HUDEP-2 (cell line): ENCODE measurements at regions not wholly inside any gene's neighbourhood (a gene's known extent, or its start where the extent isn't known, plus 50 kb on each side); places are given as distances from the start of the nearest gene placed in this dataset.
A peak's percentile ranks its signal among the peaks of the same experiment; 100 is the strongest.

Experiments
- DNase-seq, 76 experiments: peaks; one replicate each; lab custom pipeline; 2025; ENCODE audit not compliant: unreplicated experiment in 76 of 76; lab: John Stamatoyannopoulos, UW

GRCh38 chr18:2312440-2312839 is 258.9 kb downstream of the METTL4 start:
- DNase-seq = no peak

- no peak for DNase-seq
These were observed 258.0 kb downstream of the METTL4 start for GRCh38 chr18:2313332-2313731.

GRCh38 chr18:2316082-2316750 is 255.1 kb downstream of the METTL4 start:
- no peak for DNase-seq

- peak in 1 of 76 experiments; percentile 0 for DNase-seq
These were observed 254.3 kb downstream of the METTL4 start for GRCh38 chr18:2316751-2317696.

- peak in 1 of 76 experiments; percentile 12 for DNase-seq
These were observed 246.8 kb downstream of the METTL4 start for GRCh38 chr18:2324459-2324858.

- DNase-seq = peak in 21 of 76 experiments; percentile 1 to 74 (median 18)
These were observed 245.9 kb downstream of the METTL4 start for GRCh38 chr18:2325308-2325849.

GRCh38 chr18:2325933-2326332 is 245.4 kb downstream of the METTL4 start:
- no peak for DNase-seq

- DNase-seq = no peak
These were observed 244.3 kb downstream of the METTL4 start for GRCh38 chr18:2326999-2327398.

- DNase-seq = no peak
These were observed 240.5 kb downstream of the METTL4 start for GRCh38 chr18:2330764-2331163.

GRCh38 chr18:2331491-2331890 is 239.8 kb downstream of the METTL4 start:
- no peak for DNase-seq

GRCh38 chr18:2336690-2337392 is 234.5 kb downstream of the METTL4 start:
- no peak for DNase-seq

GRCh38 chr18:2337552-2338141 is 233.7 kb downstream of the METTL4 start:
- peak in 19 of 76 experiments; percentile 0 to 58 (median 16) for DNase-seq

GRCh38 chr18:2338601-2339000 is 232.7 kb downstream of the METTL4 start:
- DNase-seq = no peak

GRCh38 chr18:2340335-2340734 is 231.0 kb downstream of the METTL4 start:
- DNase-seq = no peak

- DNase-seq = no peak
These were observed 223.3 kb downstream of the METTL4 start for GRCh38 chr18:2348003-2348402.

GRCh38 chr18:2351126-2351850 is 220.0 kb downstream of the METTL4 start:
- no peak for DNase-seq

GRCh38 chr18:2354292-2354691 is 217.0 kb downstream of the METTL4 start:
- DNase-seq = no peak

GRCh38 chr18:2356906-2357305 is 214.4 kb downstream of the METTL4 start:
- no peak for DNase-seq

GRCh38 chr18:2360861-2361260 is 210.4 kb downstream of the METTL4 start:
- no peak for DNase-seq

GRCh38 chr18:2368102-2368501 is 203.2 kb downstream of the METTL4 start:
- no peak for DNase-seq
